ENCODE measurements at regions not wholly inside any gene's neighbourhood (a gene's known extent, or its start where the extent isn't known, plus 50 kb on each side); places are given as distances from the start of the nearest gene placed in this dataset.

GRCh38 chr21:24897883-24898282 is 709.4 kb downstream of the MRPL39 start:
- TF ChIP-seq ZBTB8A (tag by site-specific recombination; IDR thresholded peaks at IDR 0.05), result no peak
- Histone ChIP-seq H3K4me1 (ENCODE audit: control insufficient read depth, insufficient read depth, low read length) (no peaks in the 10 kb centered on the region), H3K9me3 (ENCODE audit: control insufficient read depth, insufficient read depth, low read depth, low read length) (no peaks in the 10 kb centered on the region), H3K36me3 (ENCODE audit: control insufficient read depth in 2 of 2, insufficient read depth in 1 of 2, low read length in 2 of 2) (no peaks in the 10 kb centered on the region), H3K27ac (ENCODE audit: extremely low read depth, low read depth, low read length) (no peak overlapping the region), H3K4me3 (ENCODE audit: low read depth, low read length) (no peak overlapping the region)
- ChIA-PET POLR2A (no interaction called here), CTCF (no interaction called here)

- Histone ChIP-seq H3K4me3 (ENCODE audit: low read depth, low read length) (no peak overlapping the region), H3K36me3 (ENCODE audit: control insufficient read depth in 2 of 2, insufficient read depth in 1 of 2, low read length in 2 of 2) (no peaks in the 10 kb centered on the region), H3K27ac (ENCODE audit: extremely low read depth, low read depth, low read length) (no peak overlapping the region), H3K9me3 (ENCODE audit: control insufficient read depth, insufficient read depth, low read depth, low read length) (no peaks in the 10 kb centered on the region), H3K4me1 (ENCODE audit: control insufficient read depth, insufficient read depth, low read length) (no peaks in the 10 kb centered on the region)
- ChIA-PET CTCF (interaction anchor here (0.6 to 2.5 kb wide), 4 partner anchors 48 to 489 kb away, joined by 3 to 15 read pairs (median 4); no protein-coding TSS in a partner anchor), POLR2A (no interaction called here)
- TF ChIP-seq REPIN1 (tag by site-specific recombination; IDR thresholded peaks at IDR 0.05; ENCODE audit: low read depth), result no peak
- TF ChIP-seq BCL11A (tag by site-specific recombination; IDR thresholded peaks at IDR 0.05; ENCODE audit: low read depth), result no peak
Observed at GRCh38 chr21:24896735-24897124, 710.6 kb downstream of the MRPL39 start.

DNA sequence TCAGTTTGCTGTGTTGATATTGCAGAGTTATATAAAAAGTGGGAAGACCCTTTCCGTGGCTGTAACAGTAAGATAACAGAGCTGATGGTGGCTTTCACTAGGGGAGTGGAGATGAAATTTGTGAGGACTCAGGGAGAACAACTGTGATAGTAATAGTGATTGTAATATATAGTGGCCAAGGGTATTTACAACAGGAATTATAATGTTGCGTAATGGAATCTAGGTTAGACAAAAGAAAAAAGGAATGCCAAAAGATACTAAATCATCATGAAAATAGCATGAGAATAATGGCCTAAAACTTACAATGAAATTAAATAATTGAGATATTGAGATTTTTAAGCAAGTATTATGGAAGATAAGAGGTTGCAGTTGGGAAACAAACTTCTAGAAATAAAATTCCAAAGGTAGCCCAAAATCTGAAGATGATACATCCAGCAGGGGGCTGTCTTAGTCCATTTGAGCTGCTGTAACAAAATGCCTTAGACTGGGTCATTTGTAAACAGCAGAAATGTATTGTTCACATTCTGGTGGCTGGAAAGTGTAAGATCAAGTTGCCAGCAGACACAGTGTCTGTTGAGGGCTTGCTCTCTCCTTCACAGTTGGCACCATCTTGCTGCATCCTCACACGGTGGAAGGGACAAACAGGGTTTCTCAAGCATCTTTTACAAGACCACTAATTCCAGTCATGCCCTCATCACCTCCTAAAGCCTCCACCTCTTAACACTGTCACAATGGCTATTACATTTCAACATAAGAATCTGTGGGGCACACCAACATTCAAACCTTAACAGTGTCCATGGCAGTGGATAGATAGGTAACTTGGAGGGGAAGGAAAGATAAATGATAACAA is 711.2 kb downstream of the MRPL39 start:
- Histone ChIP-seq H3K9me3 (ENCODE audit: control insufficient read depth, insufficient read depth, low read depth, low read length) (no peaks in the 10 kb centered on the region), H3K4me3 (ENCODE audit: low read depth, low read length) (no peak overlapping the region), H3K4me1 (ENCODE audit: control insufficient read depth, insufficient read depth, low read length) (no peaks in the 10 kb centered on the region), H3K36me3 (ENCODE audit: control insufficient read depth in 2 of 2, insufficient read depth in 1 of 2, low read length in 2 of 2) (no peaks in the 10 kb centered on the region), H3K27ac (ENCODE audit: extremely low read depth, low read depth, low read length) (no peak overlapping the region)
- TF ChIP-seq ZBTB1 (tag by site-specific recombination; IDR thresholded peaks at IDR 0.05) (no peak), ZNF654 (tag by site-specific recombination; IDR thresholded peaks at IDR 0.05; ENCODE audit: low read depth) (peak; percentile 29)
- CTCF ChIA-PET, result interaction anchor here (0.6 to 2.5 kb wide), 6 partner anchors 18 to 489 kb away, joined by 3 to 15 read pairs (median 4); no protein-coding TSS in a partner anchor
- POLR2A ChIA-PET, result no interaction called here

GRCh38 chr21:24894324-24894723 is 713.0 kb downstream of the MRPL39 start:
- no peak for TF ChIP-seq ELK4 (IDR thresholded peaks at IDR 0.05; ENCODE audit: borderline replicate concordance, low read depth, low read length)
- no peaks in the 10 kb centered on the region for H3K36me3 ChIP-seq (ENCODE audit: control insufficient read depth in 2 of 2, insufficient read depth in 1 of 2, low read length in 2 of 2)
- POLR2A ChIA-PET, result no interaction called here
- no peaks in the 10 kb centered on the region for H3K4me1 ChIP-seq (ENCODE audit: control insufficient read depth, insufficient read depth, low read length)
- H3K4me3 ChIP-seq (ENCODE audit: low read depth, low read length), result no peak overlapping the region
- no peak overlapping the region for H3K27ac ChIP-seq (ENCODE audit: extremely low read depth, low read depth, low read length)
- no peaks in the 10 kb centered on the region for H3K9me3 ChIP-seq (ENCODE audit: control insufficient read depth, insufficient read depth, low read depth, low read length)
- CTCF ChIA-PET, result interaction anchor here (0.6 to 0.7 kb wide), 2 partner anchors 61 to 489 kb away, joined by 3 read pairs; no protein-coding TSS in a partner anchor

GRCh38 chr21:24890021-24890420 is 717.3 kb downstream of the MRPL39 start:
- Histone ChIP-seq H3K4me1 (ENCODE audit: control insufficient read depth, insufficient read depth, low read length) (no peaks in the 10 kb centered on the region), H3K9me3 (ENCODE audit: control insufficient read depth, insufficient read depth, low read depth, low read length) (no peaks in the 10 kb centered on the region; the same call in 1 of the 2 replicates), H3K27ac (ENCODE audit: extremely low read depth, low read depth, low read length) (no peak overlapping the region), H3K36me3 (ENCODE audit: control insufficient read depth in 2 of 2, insufficient read depth in 1 of 2, low read length in 2 of 2) (no peaks in the 10 kb centered on the region), H3K4me3 (ENCODE audit: low read depth, low read length) (no peak overlapping the region)
- ChIA-PET POLR2A (no interaction called here), CTCF (no interaction called here)
- TF ChIP-seq ZNF138 (tag by site-specific recombination; IDR thresholded peaks at IDR 0.05; ENCODE audit: borderline replicate concordance) (no peak), ZBTB44 (tag by site-specific recombination; IDR thresholded peaks at IDR 0.05) (no peak), ZNF112 (tag by site-specific recombination; IDR thresholded peaks at IDR 0.05) (no peak), ZNF433 (tag by site-specific recombination; IDR thresholded peaks at IDR 0.05; ENCODE audit: low read depth) (no peak), YY2 (tag by site-specific recombination; IDR thresholded peaks at IDR 0.05) (no peak), ZSCAN23 (tag by site-specific recombination; IDR thresholded peaks at IDR 0.05) (no peak), ZNF184 (tag by site-specific recombination; IDR thresholded peaks at IDR 0.05) (no peak), ZNF311 (tag by site-specific recombination; IDR thresholded peaks at IDR 0.05; ENCODE audit: borderline replicate concordance) (no peak), ZNF19 (tag by site-specific recombination; IDR thresholded peaks at IDR 0.05; ENCODE audit: low read depth) (no peak), ZNF768 (tag by site-specific recombination; IDR thresholded peaks at IDR 0.05) (no peak), ZNF560 (tag by site-specific recombination; IDR thresholded peaks at IDR 0.05; ENCODE audit: borderline replicate concordance) (no peak)
- TF ChIP-seq, protein P1, sequence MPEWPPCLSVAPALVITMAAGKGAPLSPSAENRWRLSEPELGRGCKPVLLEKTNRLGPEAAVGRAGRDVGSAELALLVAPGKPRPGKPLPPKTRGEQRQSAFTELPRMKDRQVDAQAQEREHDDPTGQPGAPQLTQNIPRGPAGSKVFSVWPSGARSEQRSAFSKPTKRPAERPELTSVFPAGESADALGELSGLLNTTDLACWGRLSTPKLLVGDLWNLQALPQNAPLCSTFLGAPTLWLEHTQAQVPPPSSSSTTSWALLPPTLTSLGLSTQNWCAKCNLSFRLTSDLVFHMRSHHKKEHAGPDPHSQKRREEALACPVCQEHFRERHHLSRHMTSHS (tag by site-specific recombination; IDR thresholded peaks at IDR 0.05), result no peak
- TF ChIP-seq, protein P2, sequence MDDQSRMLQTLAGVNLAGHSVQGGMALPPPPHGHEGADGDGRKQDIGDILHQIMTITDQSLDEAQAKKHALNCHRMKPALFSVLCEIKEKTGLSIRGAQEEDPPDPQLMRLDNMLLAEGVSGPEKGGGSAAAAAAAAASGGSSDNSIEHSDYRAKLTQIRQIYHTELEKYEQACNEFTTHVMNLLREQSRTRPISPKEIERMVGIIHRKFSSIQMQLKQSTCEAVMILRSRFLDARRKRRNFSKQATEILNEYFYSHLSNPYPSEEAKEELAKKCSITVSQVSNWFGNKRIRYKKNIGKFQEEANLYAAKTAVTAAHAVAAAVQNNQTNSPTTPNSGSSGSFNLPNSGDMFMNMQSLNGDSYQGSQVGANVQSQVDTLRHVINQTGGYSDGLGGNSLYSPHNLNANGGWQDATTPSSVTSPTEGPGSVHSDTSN (CRISPR knock-in tag; IDR thresholded peaks at IDR 0.05), result no peak

Measured in HEK293 (cell line).